RWPE2 (cell line): ENCODE measurements at regions not wholly inside any gene's neighbourhood (a gene's known extent, or its start where the extent isn't known, plus 50 kb on each side); places are given as distances from the start of the nearest gene placed in this dataset.

Experiments
- ATAC-seq: fragments of 200-7000 bp; cut with Tn5 transposase; 3 replicates; pipeline ENCODE4 v1.9.1; 2021; ENCODE audit warnings: low read depth
- DNase-seq: peaks from one replicate; pipeline ENCODE4 v3.0.0-alpha.2; 2020; ENCODE audit warnings: low spot score
- H3K27ac ChIP-seq: fragments of 450-650 bp; 2 replicates; pipeline ENCODE4 v1.5.1; 2017; ENCODE audit warnings: mild to moderate bottlenecking; ENCODE audit not compliant: poor library complexity, severe bottlenecking
- H3K27me3 ChIP-seq: fragments of 250-450 bp; sonication (Bioruptor Pico); 2 replicates; pipeline ENCODE4 v1.5.1; 2021; ENCODE audit warnings: mild to moderate bottlenecking, moderate library complexity; ENCODE audit not compliant: insufficient read depth, poor library complexity, severe bottlenecking
- H3K36me3 ChIP-seq: fragments of 250-450 bp; sonication (Bioruptor Pico); 2 replicates; pipeline ENCODE4 v1.5.1; 2020; ENCODE audit warnings: low read depth, mild to moderate bottlenecking, moderate library complexity
- H3K4me1 ChIP-seq: fragments of 250-450 bp; sonication (Bioruptor Pico); 2 replicates; pipeline ENCODE4 v1.5.1; 2021; ENCODE audit warnings: mild to moderate bottlenecking, moderate library complexity; ENCODE audit not compliant: insufficient read depth, poor library complexity, severe bottlenecking
- H3K4me3 ChIP-seq: fragments of 250-450 bp; sonication (Bioruptor Pico); 2 replicates; pipeline ENCODE4 v1.5.1; 2021; ENCODE audit warnings: mild to moderate bottlenecking, moderate library complexity; ENCODE audit not compliant: severe bottlenecking
- H3K9me3 ChIP-seq: fragments of 250-450 bp; sonication (Bioruptor Pico); 2 replicates; pipeline ENCODE4 v1.5.1; 2021; ENCODE audit warnings: mild to moderate bottlenecking, moderate library complexity; ENCODE audit not compliant: severe bottlenecking
- CTCF ChIP-seq: fragments of 450-650 bp; IDR thresholded peaks from one replicate; pipeline ENCODE4 v1.5.1; 2017; ENCODE audit warnings: mild to moderate bottlenecking, moderate library complexity; ENCODE audit not compliant: poor library complexity, severe bottlenecking

- Histone ChIP-seq H3K27ac (no peak overlapping the region), H3K9me3 (no peaks in the 10 kb centered on the region), H3K27me3 (no peaks in the 10 kb centered on the region), H3K36me3 (no peaks in the 10 kb centered on the region), H3K4me1 (no peaks in the 10 kb centered on the region), H3K4me3 (no peak overlapping the region)
- no peak for DNase-seq
- no peak for ATAC-seq
- TF ChIP-seq CTCF = no peak
These were observed 122.9 kb upstream of the CTNNB1 start for GRCh38 chr3:41076399-41076798.

- no peak for TF ChIP-seq CTCF
- Histone ChIP-seq H3K27me3 (no peaks in the 10 kb centered on the region), H3K9me3 (no peaks in the 10 kb centered on the region), H3K4me1 (no peaks in the 10 kb centered on the region), H3K27ac (no peak overlapping the region), H3K36me3 (no peaks in the 10 kb centered on the region), H3K4me3 (no peak overlapping the region)
- ATAC-seq (no peak), DNase-seq (no peak)
These were observed 119.2 kb upstream of the CTNNB1 start for GRCh38 chr3:41080141-41080540.

GRCh38 chr3:41088882-41089281 is 110.4 kb upstream of the CTNNB1 start:
- no peak overlapping the region for H3K27ac ChIP-seq
- H3K9me3 ChIP-seq = no peaks in the 10 kb centered on the region
- no peak for TF ChIP-seq CTCF
- no peaks in the 10 kb centered on the region for H3K27me3 ChIP-seq
- ATAC-seq (no peak), DNase-seq (no peak)
- no peak overlapping the region for H3K4me3 ChIP-seq
- no peaks in the 10 kb centered on the region for H3K36me3 ChIP-seq
- no peaks in the 10 kb centered on the region for H3K4me1 ChIP-seq

- Histone ChIP-seq H3K9me3 (no peaks in the 10 kb centered on the region), H3K36me3 (no peaks in the 10 kb centered on the region), H3K27me3 (no peaks in the 10 kb centered on the region), H3K4me3 (no peak overlapping the region), H3K4me1 (no peaks in the 10 kb centered on the region), H3K27ac (no peak overlapping the region)
- ATAC-seq = no peak
- DNase-seq = no peak
- no peak for TF ChIP-seq CTCF
These were observed 109.7 kb upstream of the CTNNB1 start for GRCh38 chr3:41089566-41089965.

GRCh38 chr3:41092844-41093243 is 106.5 kb upstream of the CTNNB1 start:
- TF ChIP-seq CTCF = no peak
- DNase-seq = no peak

More at GRCh38 chr3:41092844-41093243, 106.5 kb upstream of the CTNNB1 start:
- Histone ChIP-seq H3K36me3 (no peaks in the 10 kb centered on the region), H3K27me3 (no peaks in the 10 kb centered on the region), H3K9me3 (no peaks in the 10 kb centered on the region), H3K4me1 (no peaks in the 10 kb centered on the region), H3K4me3 (no peak overlapping the region), H3K27ac (no peak overlapping the region)
- ATAC-seq = no peak
